ENCODE measurements at regions not wholly inside any gene's neighbourhood (a gene's known extent, or its start where the extent isn't known, plus 50 kb on each side); places are given as distances from the start of the nearest gene placed in this dataset.

DNA sequence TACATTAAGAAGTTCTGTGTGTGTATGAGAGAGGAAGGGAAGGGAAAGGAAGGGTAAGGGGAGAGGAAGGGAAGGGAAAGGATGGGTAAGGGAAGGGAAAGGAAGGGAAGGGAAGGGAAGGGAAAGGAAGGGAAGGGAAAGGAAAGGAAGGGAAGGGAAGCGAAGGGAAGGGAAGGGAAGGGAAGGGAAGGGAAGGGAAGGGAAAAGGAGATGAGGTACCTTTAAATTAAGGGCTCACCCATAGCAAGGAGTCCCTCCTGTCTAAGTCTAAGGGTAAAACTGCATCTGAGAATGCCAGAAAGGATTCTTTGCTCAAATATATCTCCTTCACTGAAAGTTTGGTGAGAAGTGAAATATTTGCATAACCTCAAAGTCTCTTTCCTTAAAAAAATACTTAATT, 572.1 kb upstream of the ADAMTS9 start:
- TF ChIP-seq POLR2A (IDR thresholded peaks at IDR 0.05; ENCODE audit: low read length): no peak
- TF ChIP-seq GATA1 (IDR thresholded peaks at IDR 0.05; ENCODE audit: low read depth, low read length): no peak
